ENCODE measurements at regions not wholly inside any gene's neighbourhood (a gene's known extent, or its start where the extent isn't known, plus 50 kb on each side); places are given as distances from the start of the nearest gene placed in this dataset.

DNA sequence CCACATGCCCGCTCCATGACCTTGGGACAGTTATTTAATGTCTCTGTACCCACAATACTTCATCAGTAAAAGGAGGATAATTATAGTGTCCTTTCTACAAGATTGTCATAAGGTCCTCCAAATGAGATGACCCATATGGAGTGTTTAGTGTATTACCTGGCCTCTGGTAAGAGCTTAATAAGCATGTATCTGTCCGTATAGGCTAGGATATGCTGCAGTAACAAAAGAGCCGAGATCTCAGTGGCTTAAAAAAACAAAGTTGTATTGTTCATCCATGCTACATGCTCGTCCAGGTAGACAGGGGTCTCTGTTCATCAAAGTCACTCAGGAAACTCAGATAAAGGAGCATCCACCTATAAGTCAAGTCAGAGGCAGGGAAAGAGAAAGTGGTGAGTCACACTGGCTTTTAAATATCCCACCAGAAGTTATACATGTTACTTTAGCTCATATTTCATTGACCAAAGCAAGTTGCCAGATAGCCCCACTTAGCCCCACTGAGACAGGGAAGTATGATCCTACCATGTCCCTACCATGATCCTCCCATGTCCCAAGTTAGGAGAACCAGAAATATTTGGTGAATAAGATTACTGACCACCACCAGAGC, 53.0 kb upstream of the KAZN start:
- DNase-seq = no peak

DNA sequence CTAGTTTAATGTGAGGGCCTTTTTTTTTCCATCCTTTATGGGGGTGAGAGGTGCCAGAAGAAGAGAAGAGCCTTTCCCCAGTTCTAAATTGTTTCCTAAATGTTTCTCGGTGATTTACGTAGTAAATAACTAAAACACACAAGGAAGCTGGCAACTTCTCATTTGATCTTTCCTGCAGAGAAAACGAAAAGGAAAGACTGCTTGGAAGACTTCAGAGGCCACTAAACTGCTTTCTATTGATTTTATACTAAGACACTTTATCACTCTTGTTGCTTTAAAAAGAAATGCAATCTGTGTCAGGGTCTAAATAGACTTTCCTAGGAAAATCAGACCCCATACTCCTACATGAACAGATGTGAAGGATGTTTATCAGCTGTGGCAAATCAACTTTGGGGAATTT, 52.1 kb upstream of the KAZN start:
- no peak for DNase-seq

All from CD4-positive, alpha-beta T cell treated with Interleukin-17A for 4 hours (primary cell).